ENCODE measurements at regions not wholly inside any gene's neighbourhood (a gene's known extent, or its start where the extent isn't known, plus 50 kb on each side); places are given as distances from the start of the nearest gene placed in this dataset.

DNA sequence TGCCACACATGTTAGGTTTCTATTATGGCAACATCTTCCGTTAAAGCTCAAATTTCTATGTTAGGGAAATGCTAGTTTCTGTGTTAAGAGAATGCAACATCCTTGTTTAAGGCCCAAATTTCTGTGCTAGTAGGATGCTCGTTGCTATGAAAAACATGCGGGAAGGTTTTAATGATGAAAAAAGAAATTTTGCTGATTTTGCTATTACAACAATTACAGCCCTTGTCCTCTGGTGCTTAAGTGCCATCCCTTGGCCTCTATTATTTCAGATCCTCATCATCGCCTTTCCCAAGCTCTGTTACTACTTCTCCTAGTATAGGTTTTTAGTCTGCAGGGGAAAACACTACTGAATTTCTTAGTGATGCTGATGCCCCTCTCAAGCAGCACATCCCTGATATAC is 412.6 kb upstream of the NDST3 start:
- no peak overlapping the region for H3K9ac ChIP-seq (ENCODE audit: extremely low read depth, insufficient read length, low read length)
- H4K8ac ChIP-seq (replicated peaks; ENCODE audit: insufficient read length, low read depth, low read length), result no peak overlapping the region
- no peak overlapping the region for H3K4me3 Mint-ChIP-seq
- no peak overlapping the region for H2AK5ac ChIP-seq (ENCODE audit: insufficient read length, low read length)
- no peak overlapping the region for H3K56ac ChIP-seq (ENCODE audit: insufficient read length, low read depth, low read length)
- peaks cover 6 to 12% of the 10 kb centered on the region in 2 experiments for H3K4me1 Mint-ChIP-seq
- no peak overlapping the region for H3K27ac Mint-ChIP-seq
- H3K18ac ChIP-seq (ENCODE audit: insufficient read length, low read depth, low read length), result no peak overlapping the region
- H3K4me1 ChIP-seq (ENCODE audit: insufficient read depth, low read length), result no peaks in the 10 kb centered on the region
- no peak overlapping the region for H2BK12ac ChIP-seq (ENCODE audit: insufficient read length, low read depth, low read length)
- no peak overlapping the region for H4K91ac ChIP-seq (ENCODE audit: insufficient read length, low read depth, low read length)
- no peak overlapping the region for H3K23ac ChIP-seq (ENCODE audit: insufficient read length, low read depth, low read length)
- H3K23me2 ChIP-seq (ENCODE audit: insufficient read length, low read depth, low read length, poor library complexity, severe bottlenecking), result no peaks in the 10 kb centered on the region
- H2BK20ac ChIP-seq (ENCODE audit: low read depth, low read length, poor library complexity, severe bottlenecking), result no peak overlapping the region
- DNase-seq, result no peak
- no peaks in the 10 kb centered on the region for H3K27me3 Mint-ChIP-seq (ENCODE audit: low read depth)
- no peaks in the 10 kb centered on the region for H3K79me1 ChIP-seq (ENCODE audit: insufficient read depth, low read depth, low read length, poor library complexity, severe bottlenecking)
- H3K27me3 ChIP-seq (ENCODE audit: insufficient read depth, low read length), result no peaks in the 10 kb centered on the region
- H3K79me2 ChIP-seq (ENCODE audit: insufficient read depth, low read length), result no peaks in the 10 kb centered on the region
- H2BK5ac ChIP-seq (ENCODE audit: insufficient read length, low read length), result no peak overlapping the region
- H2AFZ ChIP-seq (ENCODE audit: low read length), result no peak overlapping the region
- no peak overlapping the region for H3K27ac ChIP-seq (ENCODE audit: insufficient read length, low read depth, low read length)
- peaks cover 0 to 2% (median 0%) of the 10 kb centered on the region in 3 experiments; a peak in 2 of 7 replicates for H3K36me3 Mint-ChIP-seq (ENCODE audit: insufficient read depth in 1 of 3, low read depth in 3 of 3)
- H4K20me1 ChIP-seq (ENCODE audit: control insufficient read depth, insufficient read depth, insufficient read length), result no peaks in the 10 kb centered on the region
- no peaks in the 10 kb centered on the region for H3K9me3 ChIP-seq (ENCODE audit: control insufficient read depth, low read depth, low read length)
- H2BK15ac ChIP-seq (ENCODE audit: low read depth, low read length), result no peak overlapping the region
- no peak for TF ChIP-seq CTCF (conservative IDR thresholded peaks at IDR 0.05)
- H2BK120ac ChIP-seq (ENCODE audit: low read depth, low read length, poor library complexity, severe bottlenecking), result no peak overlapping the region
- no peak overlapping the region for H3K4ac ChIP-seq (ENCODE audit: low read depth, low read length)
- no peak overlapping the region for H3K4me2 ChIP-seq (ENCODE audit: insufficient read depth, insufficient read length, low read length)
- WGBS (ENCODE audit: extremely low coverage, insufficient read length, low lambda C conversion rate), result no CpG with 5 or more reads among the region's 4 CpGs
- H3T11ph ChIP-seq (ENCODE audit: low read length), result no peak overlapping the region
- H3K14ac ChIP-seq (ENCODE audit: insufficient read depth, low read length), result no peak overlapping the region
- H3K9me3 Mint-ChIP-seq, result peaks cover 4 to 5% of the 10 kb centered on the region in 2 experiments; a peak in 4 of 5 replicates
- H4K5ac ChIP-seq (ENCODE audit: insufficient read length, low read depth, low read length), result no peak overlapping the region

All from H9 (cell line).